Skin of body (tissue), 1 donor: ENCODE measurements at regions not wholly inside any gene's neighbourhood (a gene's known extent, or its start where the extent isn't known, plus 50 kb on each side); places are given as distances from the start of the nearest gene placed in this dataset.

Experiments
- DNase-seq: peaks from one replicate; lab custom pipeline; 2025; lab: John Stamatoyannopoulos, UW

GRCh38 chr9:13718086-13718485, 438.6 kb upstream of the MPDZ start:
- no peak for DNase-seq

GRCh38 chr9:13717322-13718054, 438.0 kb upstream of the MPDZ start:
- no peak for DNase-seq

GRCh38 chr9:13716601-13717321, 437.3 kb upstream of the MPDZ start:
- DNase-seq = no peak

- no peak for DNase-seq
These were observed 436.6 kb upstream of the MPDZ start for GRCh38 chr9:13716090-13716489.

- no peak for DNase-seq
These were observed 435.9 kb upstream of the MPDZ start for GRCh38 chr9:13715430-13715829.

- DNase-seq = no peak
These were observed 428.4 kb upstream of the MPDZ start for GRCh38 chr9:13707612-13708576.

GRCh38 chr9:13705918-13706317, 426.4 kb upstream of the MPDZ start:
- peak; percentile 95 for DNase-seq

DNA sequence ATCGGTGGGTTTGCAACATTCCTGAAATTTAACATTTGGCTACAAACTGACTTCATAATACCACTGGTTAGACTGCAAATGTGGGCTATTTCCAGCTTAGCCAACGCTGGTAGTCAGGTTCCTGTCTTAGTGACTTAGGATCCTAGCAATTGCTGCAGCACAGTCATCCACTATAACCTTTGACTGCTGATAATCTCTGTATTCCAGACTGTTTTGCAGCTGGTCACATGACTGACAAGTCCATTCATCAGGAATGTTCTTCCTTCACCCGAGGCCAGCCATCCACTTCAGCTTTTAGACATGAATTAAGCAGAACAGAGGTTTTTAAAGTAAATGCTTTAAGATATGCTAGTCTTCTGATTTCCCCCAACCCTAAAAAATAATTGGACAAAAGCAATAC, 425.9 kb upstream of the MPDZ start:
- DNase-seq = no peak

DNA sequence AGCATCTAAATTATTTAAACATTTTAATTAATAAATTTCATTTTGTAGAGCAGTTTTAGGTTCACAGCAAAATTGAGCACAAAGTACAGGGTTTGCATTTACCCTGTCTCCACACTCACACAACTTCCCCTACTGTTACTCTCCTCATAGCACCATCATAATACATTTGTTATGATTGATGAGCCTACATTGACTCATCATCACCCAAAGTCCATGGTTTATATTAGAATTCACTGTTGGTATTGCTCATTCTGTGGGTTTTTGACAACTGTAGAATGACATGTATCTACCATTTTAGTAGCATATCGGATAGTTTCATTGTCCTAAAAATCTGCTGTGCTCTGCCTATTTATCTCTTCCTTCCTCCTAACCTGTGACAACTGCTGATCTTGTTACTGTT, 411.1 kb upstream of the MPDZ start:
- no peak for DNase-seq

DNA sequence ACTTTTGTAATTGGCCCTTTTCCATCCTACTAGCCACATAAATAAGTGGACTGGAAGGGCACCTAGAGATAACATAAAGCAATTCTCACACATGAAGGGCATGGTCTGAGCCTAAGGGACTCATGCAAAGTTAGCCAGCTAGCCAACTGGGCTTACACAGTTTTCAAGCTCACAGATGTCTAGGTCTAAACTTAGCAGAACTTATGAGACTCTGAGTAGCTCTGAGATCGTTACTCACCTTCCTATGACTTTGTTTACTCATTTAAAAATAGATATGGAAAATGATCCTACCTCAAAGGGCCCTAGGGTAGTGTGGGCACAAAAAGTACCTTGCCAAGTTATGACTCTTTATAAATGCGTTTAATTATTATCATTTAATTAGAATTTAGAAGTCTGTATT, 410.4 kb upstream of the MPDZ start:
- DNase-seq = no peak

DNA sequence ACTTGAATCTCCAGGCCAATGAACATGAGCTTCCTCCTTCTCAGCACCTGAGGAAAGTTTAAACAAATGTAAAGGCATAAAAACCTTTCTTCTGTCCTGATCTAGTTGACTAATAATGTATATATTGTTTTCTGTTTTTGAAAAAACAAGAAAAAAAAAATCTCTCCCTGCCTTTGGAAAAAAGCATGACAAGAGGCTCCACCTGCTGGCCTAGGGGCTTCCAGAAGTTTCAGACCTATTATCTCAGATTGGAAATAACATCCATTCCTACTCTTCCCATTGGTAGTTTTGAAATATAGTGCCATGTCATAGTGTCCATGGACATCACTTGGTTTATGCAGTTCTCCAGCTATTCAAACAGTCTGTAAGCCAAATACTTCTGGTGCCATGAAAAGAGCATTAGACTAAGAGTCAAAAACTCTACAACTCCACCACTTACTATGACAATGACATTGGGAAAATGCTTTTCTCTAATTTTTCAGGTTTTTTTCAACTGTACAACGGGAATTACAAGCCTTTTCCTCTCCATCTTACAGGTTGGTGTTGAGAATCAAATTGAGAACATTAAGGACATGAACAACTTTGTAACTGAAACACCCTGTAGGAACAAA, 409.6 kb upstream of the MPDZ start:
- peak; percentile 20 for DNase-seq

DNA sequence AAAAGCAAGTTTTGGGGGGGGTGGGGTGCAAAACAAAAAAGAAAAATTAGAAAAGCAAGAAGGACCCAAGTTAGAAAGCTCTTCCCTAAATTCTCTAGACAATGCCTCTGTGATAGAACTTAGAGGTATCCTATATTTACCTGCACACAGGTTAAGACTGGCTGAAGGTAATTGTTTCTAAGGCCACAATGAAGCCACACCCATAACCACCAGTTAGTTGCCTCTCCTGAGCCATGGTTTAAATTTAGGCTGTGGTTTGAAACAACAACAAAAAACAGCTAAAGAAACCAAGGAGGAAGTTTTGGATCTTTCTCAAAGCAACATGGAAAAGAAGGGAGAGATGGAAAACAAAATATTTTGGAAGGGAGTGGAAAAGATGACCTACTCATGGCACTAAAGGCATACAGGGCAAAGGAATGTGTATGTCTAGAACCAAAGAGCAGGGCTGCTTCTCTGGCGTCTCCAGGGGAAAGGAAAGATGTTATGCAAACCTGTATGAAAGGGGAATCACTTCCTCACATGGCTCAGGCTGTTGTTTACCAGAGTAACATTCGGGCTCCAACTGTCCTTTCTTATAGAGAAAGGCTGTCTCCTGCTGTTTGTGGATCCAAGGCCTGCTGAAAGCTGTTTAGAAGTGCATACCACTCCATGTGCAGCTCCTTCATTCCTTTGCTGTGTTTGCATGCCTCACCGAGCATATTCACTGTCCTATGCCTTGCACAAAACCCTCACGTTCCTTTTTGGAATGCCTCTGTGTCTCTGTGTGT, 408.9 kb upstream of the MPDZ start:
- DNase-seq = no peak

DNA sequence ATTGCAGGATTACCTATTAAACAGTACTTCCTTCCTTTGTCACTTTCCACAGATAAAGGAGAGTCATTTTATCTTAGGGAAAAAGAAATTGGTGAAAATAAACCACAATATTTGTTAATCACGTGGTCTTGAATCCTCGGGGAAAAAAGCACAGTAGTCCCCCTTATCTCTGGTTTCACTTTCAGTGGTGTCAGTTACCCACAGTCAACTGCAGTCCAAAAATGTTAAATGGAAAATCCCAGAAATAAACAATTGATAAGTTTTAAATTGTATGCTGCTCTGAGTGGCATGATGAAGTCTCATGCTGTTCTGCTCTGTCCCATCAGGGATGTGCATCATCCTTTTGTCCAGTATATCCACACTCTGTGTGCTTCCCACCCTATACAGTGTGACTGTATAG, 405.2 kb upstream of the MPDZ start:
- no peak for DNase-seq

DNA sequence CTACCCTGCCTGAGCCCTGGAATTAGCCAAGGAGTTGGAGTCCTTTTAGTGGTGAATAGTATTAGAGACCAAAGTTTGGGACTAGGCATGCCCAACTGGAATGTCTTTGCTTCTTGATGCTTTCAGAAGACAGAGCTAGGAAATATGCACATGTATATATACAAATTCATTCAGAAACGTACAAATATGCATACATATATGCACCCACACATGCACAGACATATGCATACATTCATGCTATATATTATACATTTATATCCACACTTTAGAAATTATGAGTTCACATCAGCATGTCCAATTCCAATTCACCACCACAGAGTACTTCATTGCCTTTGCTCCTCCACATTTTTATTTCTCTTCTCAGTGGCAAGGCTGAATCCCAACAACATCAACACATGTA, 398.3 kb upstream of the MPDZ start:
- DNase-seq = no peak

DNA sequence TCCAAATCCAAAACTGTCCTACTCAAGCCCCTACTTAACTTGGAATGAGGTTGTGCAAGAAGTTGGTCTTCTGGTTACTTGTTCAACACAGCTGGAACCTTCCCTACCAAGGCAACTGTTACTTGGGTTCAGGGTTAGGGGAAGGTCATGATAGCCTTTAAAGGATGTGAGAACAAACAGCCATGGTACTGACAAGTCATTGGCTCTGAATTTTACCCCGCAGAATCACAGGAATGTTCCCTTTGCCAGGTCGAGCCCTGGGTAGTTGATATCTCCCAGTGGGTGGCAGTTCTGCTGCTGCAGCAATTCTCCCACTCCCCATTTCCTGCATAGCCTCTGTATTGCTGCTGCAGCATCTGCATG, 396.1 kb upstream of the MPDZ start:
- DNase-seq = no peak

DNA sequence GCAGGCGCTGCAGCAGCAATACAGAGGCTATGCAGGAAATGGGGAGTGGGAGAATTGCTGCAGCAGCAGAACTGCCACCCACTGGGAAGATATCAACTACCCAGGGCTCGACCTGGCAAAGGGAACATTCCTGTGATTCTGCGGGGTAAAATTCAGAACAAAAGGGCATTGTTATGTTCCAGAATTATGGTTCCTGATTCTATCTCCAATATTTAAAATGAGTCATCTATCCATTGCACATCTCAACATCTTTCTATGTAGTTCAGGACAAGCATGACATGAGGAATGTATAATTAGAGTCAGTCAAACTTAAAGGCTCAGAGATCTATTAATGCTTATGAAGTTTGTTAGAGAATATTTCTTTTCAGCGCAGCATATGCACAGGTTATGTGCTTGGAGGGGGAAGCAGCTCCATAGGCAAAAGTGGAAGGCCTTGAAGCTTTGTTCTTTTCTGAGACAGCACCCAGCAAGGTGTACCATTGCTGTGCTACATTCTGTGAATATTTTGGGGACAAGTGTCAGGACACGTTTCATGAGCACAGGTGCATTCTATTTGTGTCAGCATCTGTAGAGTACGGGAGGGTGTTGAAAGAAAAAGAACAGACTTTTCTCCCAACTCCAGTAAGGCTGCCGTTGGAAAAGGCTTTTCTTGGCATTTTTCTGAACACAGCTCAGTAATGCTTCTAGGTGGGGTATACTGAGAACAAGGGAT, 395.6 kb upstream of the MPDZ start:
- DNase-seq = no peak

GRCh38 chr9:13673348-13673747, 393.9 kb upstream of the MPDZ start:
- DNase-seq = no peak

- no peak for DNase-seq
These were observed 386.1 kb upstream of the MPDZ start for GRCh38 chr9:13665418-13666066.

DNA sequence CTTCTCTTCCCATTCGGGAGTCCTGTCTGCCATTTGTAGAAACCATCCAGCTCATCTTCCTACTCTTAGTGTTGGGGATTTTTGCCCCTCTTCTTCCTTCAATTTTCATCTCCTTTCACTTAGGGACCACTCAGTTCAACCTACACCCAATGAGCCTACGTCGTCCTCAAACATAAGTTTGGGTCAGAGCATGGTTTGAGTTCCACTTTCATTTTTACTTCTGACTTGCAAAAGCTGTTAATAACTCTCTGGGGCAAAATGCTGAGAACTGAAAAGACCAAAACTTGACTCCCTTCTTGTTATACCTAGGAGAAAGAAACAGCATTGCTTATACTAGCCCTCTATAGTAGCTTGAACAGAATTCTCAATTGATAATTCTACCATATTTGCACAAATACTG, 381.5 kb upstream of the MPDZ start:
- no peak for DNase-seq
